ENCODE measurements at regions not wholly inside any gene's neighbourhood (a gene's known extent, or its start where the extent isn't known, plus 50 kb on each side); places are given as distances from the start of the nearest gene placed in this dataset.

DNA sequence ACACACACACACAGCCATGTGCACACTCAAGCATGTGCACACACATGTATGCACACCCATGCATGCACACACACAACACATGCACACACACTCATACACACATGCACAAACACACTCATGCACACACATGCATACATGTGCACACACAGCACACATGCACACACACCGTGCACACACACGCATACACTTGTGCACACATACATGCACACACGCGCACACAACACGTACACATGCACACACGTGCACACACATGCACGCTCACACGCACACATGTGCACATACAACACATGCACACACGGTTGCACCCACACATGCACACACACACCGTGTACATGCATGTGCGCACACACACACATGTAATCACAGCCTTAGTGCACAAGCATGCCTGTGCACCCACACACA lies 230.4 kb upstream of the GSE1 start:
- no peak overlapping the region for H3K9ac ChIP-seq
- no peaks in the 10 kb centered on the region for H4K20me1 ChIP-seq (ENCODE audit: insufficient read depth)
- 95 to 96% methylated on average over 8 to 11 of the region's 11 CpGs for WGBS, 2 experiments (ENCODE audit: low coverage in 1 of 2, low lambda C conversion rate in 2 of 2, missing lambda C conversion rate in 2 of 2)

DNA sequence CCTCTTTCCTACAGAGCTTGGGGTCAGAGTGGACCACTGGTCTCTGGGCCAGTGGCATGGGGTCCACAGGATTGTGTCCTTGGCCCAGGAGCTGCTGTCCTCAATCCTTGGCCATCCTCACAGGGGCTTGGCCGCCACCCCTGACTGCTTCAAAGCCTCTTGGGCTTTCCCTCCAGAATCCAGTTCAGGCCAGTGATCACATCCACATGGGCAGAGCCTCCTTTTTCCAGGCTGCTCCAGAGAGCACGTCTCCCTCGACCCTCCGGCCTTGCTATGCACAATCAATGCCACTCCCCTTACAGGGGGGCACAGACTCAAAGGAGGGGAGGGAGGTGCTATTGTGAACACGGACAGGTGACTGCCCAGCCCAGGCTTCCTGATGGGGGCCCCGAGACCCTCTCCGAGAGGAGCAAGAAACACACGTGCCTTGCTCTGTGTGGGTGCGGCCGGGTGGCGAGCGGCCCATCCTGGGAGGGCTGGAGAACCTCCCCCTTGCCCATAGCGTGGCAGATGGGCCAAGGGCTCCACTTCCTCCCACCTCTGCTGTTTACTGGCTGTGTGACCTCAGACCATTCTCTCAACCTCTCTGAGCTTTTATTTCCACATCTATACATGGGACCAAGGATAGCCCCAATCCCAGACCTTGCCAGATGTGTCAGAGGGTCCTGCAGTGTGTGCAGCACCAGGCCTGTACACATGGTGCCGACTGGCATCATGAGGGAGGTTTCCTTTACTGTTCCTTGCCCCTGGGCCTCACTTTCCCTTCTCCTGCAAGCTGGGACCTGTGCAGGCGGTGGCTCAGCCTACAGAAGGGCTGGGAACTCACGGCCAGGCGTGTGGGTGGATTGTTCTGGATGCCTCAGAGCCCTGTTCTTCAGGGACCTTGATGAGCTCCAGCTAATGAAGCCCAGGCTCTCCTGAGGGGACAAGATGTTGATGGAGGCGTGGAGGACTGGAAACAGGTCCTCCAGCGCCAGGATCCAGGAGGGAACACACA lies 229.0 kb upstream of the GSE1 start:
- no peak overlapping the region for H3K4me2 ChIP-seq (ENCODE audit: unreplicated experiment)
- no peaks in the 10 kb centered on the region for H3K27me3 ChIP-seq (replicated peaks; ENCODE audit: insufficient read depth)
- no peaks in the 10 kb centered on the region for H3K9me2 ChIP-seq (ENCODE audit: insufficient read depth)
- no peaks in the 10 kb centered on the region for H4K20me1 ChIP-seq (ENCODE audit: insufficient read depth)
- peaks cover 89% of the 10 kb centered on the region for H3K79me2 ChIP-seq (ENCODE audit: insufficient read depth)
- 56 to 61% methylated on average over 19 of the region's 19 CpGs for WGBS, 2 experiments (ENCODE audit: low coverage in 1 of 2, low lambda C conversion rate in 2 of 2, missing lambda C conversion rate in 2 of 2)
- H3K36me3 ChIP-seq (ENCODE audit: low read depth), result no peaks in the 10 kb centered on the region
- TF ChIP-seq EZH2phosphoT487 (IDR thresholded peaks at IDR 0.05; ENCODE audit: insufficient read depth, low read depth) (no peak), EZH2 (IDR thresholded peaks at IDR 0.05; ENCODE audit: insufficient read depth, poor library complexity, severe bottlenecking) (no peak)
- in situ Hi-C loops (cut with MboI), result no loop called here
- peaks cover 21% of the 10 kb centered on the region for H3K4me1 ChIP-seq (ENCODE audit: insufficient read depth)
- H3K9ac ChIP-seq, result no peak overlapping the region
- no peak overlapping the region for H2AFZ ChIP-seq
- peaks cover 9% of the 10 kb centered on the region for H3F3A ChIP-seq (ENCODE audit: insufficient read depth)
- H3K27ac ChIP-seq, result no peak overlapping the region
- no peak overlapping the region for H3K4me3 ChIP-seq
- H3K9me3 ChIP-seq (ENCODE audit: low read depth), result no peaks in the 10 kb centered on the region
- peak; percentile 63 for DNase-seq

More for the DNA sequence above, 230.4 kb upstream of the GSE1 start:
- Histone ChIP-seq H3K4me2 (ENCODE audit: unreplicated experiment) (no peak overlapping the region), H3K4me3 (no peak overlapping the region), H3K9me3 (ENCODE audit: low read depth) (no peaks in the 10 kb centered on the region), H2AFZ (no peak overlapping the region), H3K4me1 (ENCODE audit: insufficient read depth) (peaks cover 21% of the 10 kb centered on the region), H3K79me2 (ENCODE audit: insufficient read depth) (peaks cover 93% of the 10 kb centered on the region), H3K27ac (no peak overlapping the region), H3K9me2 (ENCODE audit: insufficient read depth) (no peaks in the 10 kb centered on the region), H3F3A (ENCODE audit: insufficient read depth) (peaks cover 9% of the 10 kb centered on the region), H3K27me3 (replicated peaks; ENCODE audit: insufficient read depth) (no peaks in the 10 kb centered on the region), H3K36me3 (ENCODE audit: low read depth) (no peaks in the 10 kb centered on the region)
- no peak for TF ChIP-seq EZH2phosphoT487 (IDR thresholded peaks at IDR 0.05; ENCODE audit: insufficient read depth, low read depth)
- TF ChIP-seq EZH2 (IDR thresholded peaks at IDR 0.05; ENCODE audit: insufficient read depth, poor library complexity, severe bottlenecking), result no peak
- DNase-seq, result no peak
- in situ Hi-C loops (cut with MboI), result no loop called here

DNA sequence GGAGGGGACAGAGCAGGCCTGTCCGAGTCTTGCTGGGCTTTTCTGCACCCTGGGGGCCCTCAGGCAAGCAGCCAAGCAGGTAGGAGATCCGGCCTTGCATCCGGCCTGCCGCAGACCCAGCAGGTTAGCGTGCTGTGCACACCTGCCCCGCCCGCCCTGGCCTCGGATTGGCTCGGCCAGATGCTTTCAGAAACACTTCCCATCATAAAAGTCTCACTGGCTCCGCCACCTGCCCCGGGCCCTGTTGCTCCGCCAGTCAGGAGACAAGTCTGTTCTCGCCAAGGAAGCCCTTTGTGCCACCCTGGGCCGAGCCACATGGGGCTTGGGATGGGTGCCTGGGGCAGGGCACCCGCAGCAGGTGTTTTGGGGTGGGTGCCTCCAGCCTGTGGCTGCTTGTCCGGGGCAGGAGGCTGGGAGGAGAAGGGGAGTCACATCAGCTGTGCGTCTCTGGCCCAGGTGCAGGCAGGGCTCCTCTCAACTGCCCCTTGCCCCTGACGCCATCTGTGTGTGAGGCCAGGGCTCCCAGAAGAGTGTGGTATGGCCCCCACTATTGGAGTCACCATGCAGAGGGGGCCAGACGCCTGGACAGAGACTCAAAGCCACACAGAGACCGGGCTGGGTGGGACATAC lies 228.2 kb upstream of the GSE1 start:
- no peak overlapping the region for H3K27ac ChIP-seq
- in situ Hi-C loops (cut with MboI), result no loop called here
- H3K36me3 ChIP-seq (ENCODE audit: low read depth), result no peaks in the 10 kb centered on the region
- H3K9me2 ChIP-seq (ENCODE audit: insufficient read depth), result no peaks in the 10 kb centered on the region
- H3K9me3 ChIP-seq (ENCODE audit: low read depth), result no peaks in the 10 kb centered on the region
- peaks cover 87% of the 10 kb centered on the region for H3K79me2 ChIP-seq (ENCODE audit: insufficient read depth)
- no peak for DNase-seq
- H4K20me1 ChIP-seq (ENCODE audit: insufficient read depth), result no peaks in the 10 kb centered on the region
- WGBS, 2 experiments (ENCODE audit: low coverage in 1 of 2, low lambda C conversion rate in 2 of 2, missing lambda C conversion rate in 2 of 2), result 88 to 92% methylated on average over 20 of the region's 20 CpGs
- H3K9ac ChIP-seq, result no peak overlapping the region
- H2AFZ ChIP-seq, result no peak overlapping the region
- TF ChIP-seq EZH2phosphoT487 (IDR thresholded peaks at IDR 0.05; ENCODE audit: insufficient read depth, low read depth) (no peak), EZH2 (IDR thresholded peaks at IDR 0.05; ENCODE audit: insufficient read depth, poor library complexity, severe bottlenecking) (no peak)
- no peak overlapping the region for H3K4me2 ChIP-seq (ENCODE audit: unreplicated experiment)
- H3K27me3 ChIP-seq (replicated peaks; ENCODE audit: insufficient read depth), result no peaks in the 10 kb centered on the region
- H3K4me1 ChIP-seq (ENCODE audit: insufficient read depth), result peaks cover 21% of the 10 kb centered on the region
- peaks cover 9% of the 10 kb centered on the region for H3F3A ChIP-seq (ENCODE audit: insufficient read depth)
- no peak overlapping the region for H3K4me3 ChIP-seq

DNA sequence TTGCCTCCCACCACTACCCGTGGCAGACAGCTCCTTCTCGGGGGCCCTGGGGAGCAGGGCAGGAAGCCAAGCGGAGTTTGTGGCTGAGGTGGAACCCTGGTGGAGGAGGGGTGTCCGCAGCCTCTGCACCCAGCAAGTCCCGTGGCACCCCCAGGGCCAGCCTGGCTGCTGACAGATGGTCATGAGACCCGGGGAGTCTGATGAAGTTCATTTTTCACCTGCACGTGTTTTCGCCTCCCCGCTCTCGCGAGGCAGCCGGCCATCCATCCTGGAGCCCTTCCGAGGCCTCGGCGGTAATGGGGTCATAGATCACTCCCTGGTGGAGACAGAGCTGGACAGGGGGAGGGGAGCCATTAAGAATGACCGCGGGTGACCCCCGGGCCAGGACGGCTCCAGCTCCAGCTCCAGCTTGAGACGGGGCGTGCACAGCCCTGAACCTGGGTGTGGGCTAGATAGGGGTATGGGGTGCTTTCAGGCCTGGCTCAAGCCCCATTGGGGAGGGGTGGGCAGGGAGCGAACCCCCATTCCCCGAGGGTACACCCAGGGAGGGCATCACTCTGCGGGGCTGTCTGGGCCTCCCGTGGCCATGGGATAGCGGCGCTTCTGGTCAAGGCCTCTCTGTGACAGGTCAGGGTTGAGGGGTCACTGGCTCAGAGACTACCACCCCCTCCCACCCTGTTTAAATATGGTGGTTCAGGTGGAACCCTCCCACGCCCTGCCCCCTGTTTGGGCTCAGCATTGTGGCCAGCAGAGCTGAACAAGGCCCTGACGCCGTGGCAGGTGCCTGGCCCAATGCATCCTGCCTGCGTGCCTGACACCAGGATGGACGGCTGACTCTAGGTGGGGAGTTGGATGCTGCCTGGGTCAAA lies 227.4 kb upstream of the GSE1 start:
- Histone ChIP-seq H3K36me3 (ENCODE audit: low read depth) (no peaks in the 10 kb centered on the region), H3K9me2 (ENCODE audit: insufficient read depth) (no peaks in the 10 kb centered on the region), H3F3A (ENCODE audit: insufficient read depth) (peaks cover 12% of the 10 kb centered on the region), H3K9ac (no peak overlapping the region), H3K4me2 (ENCODE audit: unreplicated experiment) (no peak overlapping the region), H3K27ac (no peak overlapping the region), H4K20me1 (ENCODE audit: insufficient read depth) (no peaks in the 10 kb centered on the region), H2AFZ (no peak overlapping the region), H3K9me3 (ENCODE audit: low read depth) (no peaks in the 10 kb centered on the region), H3K4me1 (ENCODE audit: insufficient read depth) (peaks cover 26% of the 10 kb centered on the region), H3K4me3 (no peak overlapping the region), H3K79me2 (ENCODE audit: insufficient read depth) (peaks cover 83% of the 10 kb centered on the region), H3K27me3 (replicated peaks; ENCODE audit: insufficient read depth) (no peaks in the 10 kb centered on the region)
- 90 to 92% methylated on average over 30 to 32 of the region's 32 CpGs for WGBS, 2 experiments (ENCODE audit: low coverage in 1 of 2, low lambda C conversion rate in 2 of 2, missing lambda C conversion rate in 2 of 2)
- TF ChIP-seq EZH2 (IDR thresholded peaks at IDR 0.05; ENCODE audit: insufficient read depth, poor library complexity, severe bottlenecking) (no peak), EZH2phosphoT487 (IDR thresholded peaks at IDR 0.05; ENCODE audit: insufficient read depth, low read depth) (no peak)
- no peak for DNase-seq
- in situ Hi-C loops (cut with MboI), result no loop called here
